ENCODE measurements at regions not wholly inside any gene's neighbourhood (a gene's known extent, or its start where the extent isn't known, plus 50 kb on each side); places are given as distances from the start of the nearest gene placed in this dataset.

DNA sequence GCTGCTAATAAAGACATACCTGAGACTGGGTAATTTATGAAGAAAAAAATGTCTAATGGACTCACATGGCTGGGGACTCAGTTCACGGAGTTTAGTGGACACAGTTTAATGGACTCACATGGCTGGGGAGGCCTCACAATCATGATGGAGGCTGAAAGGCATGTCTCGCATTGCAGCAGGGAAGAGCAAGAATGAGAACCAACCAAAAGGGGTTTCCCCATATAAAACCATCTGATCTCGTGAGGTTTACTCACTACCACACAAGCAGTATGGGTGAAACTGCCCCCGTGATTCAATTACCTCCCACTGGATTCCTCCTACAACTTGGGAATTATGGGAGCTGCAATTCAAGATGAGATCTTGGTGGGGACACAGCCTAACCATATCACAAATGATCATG, 1181.2 kb downstream of the PCDH9 start:
- Histone ChIP-seq H3F3A (ENCODE audit: control insufficient read depth, insufficient read depth) (no peaks in the 10 kb centered on the region), H3K4me3 (ENCODE audit: low read length) (no peak overlapping the region), H3K27me3 (ENCODE audit: control insufficient read depth, low read length) (no peaks in the 10 kb centered on the region), H3K4me1 (ENCODE audit: control insufficient read depth, low read length) (no peaks in the 10 kb centered on the region), H3K27ac (ENCODE audit: low read depth, low read length) (no peak overlapping the region), H3K9me2 (replicated peaks; ENCODE audit: control insufficient read depth, low read length) (no peaks in the 10 kb centered on the region), H3K9me3 (ENCODE audit: control insufficient read depth, insufficient read depth, low read length) (peaks cover 5% of the 10 kb centered on the region; the same call in 1 of the 2 replicates), H3K79me2 (ENCODE audit: control insufficient read depth, low read length) (no peaks in the 10 kb centered on the region), H3K36me3 (ENCODE audit: control insufficient read depth, low read length) (no peaks in the 10 kb centered on the region), H3K4me2 (ENCODE audit: low read length) (no peak overlapping the region), H4K20me1 (ENCODE audit: control insufficient read depth, insufficient read depth, low read depth, low read length) (no peaks in the 10 kb centered on the region)
- no peak for TF ChIP-seq CTCF (IDR thresholded peaks at IDR 0.05; ENCODE audit: low read depth, low read length, poor library complexity, severe bottlenecking)
- TF ChIP-seq EZH2phosphoT487 (IDR thresholded peaks at IDR 0.05; ENCODE audit: borderline replicate concordance, low read length) = no peak

DNA sequence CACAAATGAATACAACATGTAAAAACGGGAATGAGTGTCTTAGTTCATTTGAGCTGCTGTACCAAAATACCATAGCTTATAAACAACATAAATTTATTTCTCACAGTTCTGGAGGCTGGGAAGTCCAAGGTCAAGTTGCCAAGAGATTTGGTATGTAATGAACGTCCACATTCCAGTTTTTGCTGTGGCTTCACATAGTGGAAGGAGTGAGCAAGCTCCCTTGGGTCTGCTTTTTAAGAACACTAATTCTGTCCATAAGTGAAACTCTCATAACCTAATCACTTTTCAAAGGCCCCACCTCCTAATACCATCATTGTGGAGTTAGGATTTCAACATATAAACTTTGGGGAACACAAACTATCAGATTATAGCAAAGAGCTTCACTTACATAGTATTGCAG, 1189.6 kb downstream of the PCDH9 start:
- no peaks in the 10 kb centered on the region for H4K20me1 ChIP-seq (ENCODE audit: control insufficient read depth, insufficient read depth, low read depth, low read length)
- TF ChIP-seq CTCF (IDR thresholded peaks at IDR 0.05; ENCODE audit: low read depth, low read length, poor library complexity, severe bottlenecking) = no peak
- no peak for TF ChIP-seq EZH2phosphoT487 (IDR thresholded peaks at IDR 0.05; ENCODE audit: borderline replicate concordance, low read length)

GRCh38 chr13:66037096-66037495, 1193.0 kb downstream of the PCDH9 start:
- no peaks in the 10 kb centered on the region for H3K4me1 ChIP-seq (ENCODE audit: control insufficient read depth, low read length)
- no peaks in the 10 kb centered on the region for H3K9me3 ChIP-seq (ENCODE audit: control insufficient read depth, insufficient read depth, low read length)
- no peaks in the 10 kb centered on the region for H3K79me2 ChIP-seq (ENCODE audit: control insufficient read depth, low read length)
- no peaks in the 10 kb centered on the region for H4K20me1 ChIP-seq (ENCODE audit: control insufficient read depth, insufficient read depth, low read depth, low read length)
- H3K4me2 ChIP-seq (ENCODE audit: low read length) = no peak overlapping the region
- H3K4me3 ChIP-seq (ENCODE audit: low read length) = no peak overlapping the region
- H3F3A ChIP-seq (ENCODE audit: control insufficient read depth, insufficient read depth) = no peaks in the 10 kb centered on the region
- no peaks in the 10 kb centered on the region for H3K27me3 ChIP-seq (ENCODE audit: control insufficient read depth, low read length)
- H3K9me2 ChIP-seq (replicated peaks; ENCODE audit: control insufficient read depth, low read length) = no peaks in the 10 kb centered on the region
- TF ChIP-seq CTCF (IDR thresholded peaks at IDR 0.05; ENCODE audit: low read depth, low read length, poor library complexity, severe bottlenecking) = no peak
- no peak for TF ChIP-seq EZH2phosphoT487 (IDR thresholded peaks at IDR 0.05; ENCODE audit: borderline replicate concordance, low read length)
- no peaks in the 10 kb centered on the region for H3K36me3 ChIP-seq (ENCODE audit: control insufficient read depth, low read length)
- no peak overlapping the region for H3K27ac ChIP-seq (ENCODE audit: low read depth, low read length)

More for the DNA sequence above, 1189.6 kb downstream of the PCDH9 start:
- no peaks in the 10 kb centered on the region for H3K79me2 ChIP-seq (ENCODE audit: control insufficient read depth, low read length)
- H3K9me3 ChIP-seq (ENCODE audit: control insufficient read depth, insufficient read depth, low read length) = no peaks in the 10 kb centered on the region
- no peak overlapping the region for H3K27ac ChIP-seq (ENCODE audit: low read depth, low read length)
- H3K9me2 ChIP-seq (replicated peaks; ENCODE audit: control insufficient read depth, low read length) = no peaks in the 10 kb centered on the region
- no peaks in the 10 kb centered on the region for H3K27me3 ChIP-seq (ENCODE audit: control insufficient read depth, low read length)
- no peaks in the 10 kb centered on the region for H3F3A ChIP-seq (ENCODE audit: control insufficient read depth, insufficient read depth)
- H3K4me2 ChIP-seq (ENCODE audit: low read length) = no peak overlapping the region
- H3K4me1 ChIP-seq (ENCODE audit: control insufficient read depth, low read length) = no peaks in the 10 kb centered on the region
- no peaks in the 10 kb centered on the region for H3K36me3 ChIP-seq (ENCODE audit: control insufficient read depth, low read length)
- H3K4me3 ChIP-seq (ENCODE audit: low read length) = no peak overlapping the region

- no peak overlapping the region for H3K4me3 ChIP-seq (ENCODE audit: low read length)
- no peaks in the 10 kb centered on the region for H3F3A ChIP-seq (ENCODE audit: control insufficient read depth, insufficient read depth)
- H3K36me3 ChIP-seq (ENCODE audit: control insufficient read depth, low read length) = no peaks in the 10 kb centered on the region
- no peak overlapping the region for H3K4me2 ChIP-seq (ENCODE audit: low read length)
- no peaks in the 10 kb centered on the region for H3K9me2 ChIP-seq (replicated peaks; ENCODE audit: control insufficient read depth, low read length)
- H3K4me1 ChIP-seq (ENCODE audit: control insufficient read depth, low read length) = no peaks in the 10 kb centered on the region
- H3K79me2 ChIP-seq (ENCODE audit: control insufficient read depth, low read length) = no peaks in the 10 kb centered on the region
- TF ChIP-seq CTCF (IDR thresholded peaks at IDR 0.05; ENCODE audit: low read depth, low read length, poor library complexity, severe bottlenecking) (no peak), EZH2phosphoT487 (IDR thresholded peaks at IDR 0.05; ENCODE audit: borderline replicate concordance, low read length) (no peak)
- no peaks in the 10 kb centered on the region for H3K27me3 ChIP-seq (ENCODE audit: control insufficient read depth, low read length)
- H3K9me3 ChIP-seq (ENCODE audit: control insufficient read depth, insufficient read depth, low read length) = no peaks in the 10 kb centered on the region
- no peaks in the 10 kb centered on the region for H4K20me1 ChIP-seq (ENCODE audit: control insufficient read depth, insufficient read depth, low read depth, low read length)
- no peak overlapping the region for H3K27ac ChIP-seq (ENCODE audit: low read depth, low read length)
These were observed 1193.5 kb downstream of the PCDH9 start for GRCh38 chr13:66036636-66037035.
